AG10803 (cell line): ENCODE measurements at regions not wholly inside any gene's neighbourhood (a gene's known extent, or its start where the extent isn't known, plus 50 kb on each side); places are given as distances from the start of the nearest gene placed in this dataset.

ENCODE experiments used
- DNase-seq: peaks from one replicate; pipeline ENCODE4 v3.0.0; 2010; ENCODE audit warnings: low read depth
- H3K4me3 ChIP-seq: 2 replicates; pipeline ENCODE4 v1.5.1; 2011; ENCODE audit warnings: mild to moderate bottlenecking, low read length, control low read depth
- TF ChIP-seq, protein P1 (sequence below): conservative IDR thresholded peaks from 2 replicates; pipeline ENCODE4 v1.5.1; 2011; ENCODE audit warnings: mild to moderate bottlenecking, low read length, control low read depth, inconsistent platforms

DNA sequence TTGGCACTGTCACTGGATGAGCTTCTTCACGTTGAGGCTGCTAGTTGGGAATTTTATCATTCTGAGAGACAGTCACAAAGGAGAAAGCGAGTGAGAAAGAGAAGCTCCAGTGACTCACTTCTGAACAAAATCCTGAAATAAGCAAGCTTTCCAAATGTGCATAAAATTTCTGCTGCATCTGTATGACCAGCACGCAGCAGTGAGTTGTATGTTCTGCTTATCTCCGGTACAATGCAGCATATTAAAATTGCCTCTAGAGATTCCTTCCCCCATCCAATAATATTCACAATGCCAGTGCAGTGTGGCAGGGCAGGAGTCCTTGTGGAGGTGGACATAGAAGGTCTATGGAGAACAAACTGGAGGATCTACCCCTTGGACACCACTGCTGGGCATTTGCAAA is 290.5 kb downstream of the ADGB start:
- H3K4me3 ChIP-seq, result no peak overlapping the region
- DNase-seq, result no peak
- TF ChIP-seq, protein P1, sequence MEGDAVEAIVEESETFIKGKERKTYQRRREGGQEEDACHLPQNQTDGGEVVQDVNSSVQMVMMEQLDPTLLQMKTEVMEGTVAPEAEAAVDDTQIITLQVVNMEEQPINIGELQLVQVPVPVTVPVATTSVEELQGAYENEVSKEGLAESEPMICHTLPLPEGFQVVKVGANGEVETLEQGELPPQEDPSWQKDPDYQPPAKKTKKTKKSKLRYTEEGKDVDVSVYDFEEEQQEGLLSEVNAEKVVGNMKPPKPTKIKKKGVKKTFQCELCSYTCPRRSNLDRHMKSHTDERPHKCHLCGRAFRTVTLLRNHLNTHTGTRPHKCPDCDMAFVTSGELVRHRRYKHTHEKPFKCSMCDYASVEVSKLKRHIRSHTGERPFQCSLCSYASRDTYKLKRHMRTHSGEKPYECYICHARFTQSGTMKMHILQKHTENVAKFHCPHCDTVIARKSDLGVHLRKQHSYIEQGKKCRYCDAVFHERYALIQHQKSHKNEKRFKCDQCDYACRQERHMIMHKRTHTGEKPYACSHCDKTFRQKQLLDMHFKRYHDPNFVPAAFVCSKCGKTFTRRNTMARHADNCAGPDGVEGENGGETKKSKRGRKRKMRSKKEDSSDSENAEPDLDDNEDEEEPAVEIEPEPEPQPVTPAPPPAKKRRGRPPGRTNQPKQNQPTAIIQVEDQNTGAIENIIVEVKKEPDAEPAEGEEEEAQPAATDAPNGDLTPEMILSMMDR, result no peak

DNA sequence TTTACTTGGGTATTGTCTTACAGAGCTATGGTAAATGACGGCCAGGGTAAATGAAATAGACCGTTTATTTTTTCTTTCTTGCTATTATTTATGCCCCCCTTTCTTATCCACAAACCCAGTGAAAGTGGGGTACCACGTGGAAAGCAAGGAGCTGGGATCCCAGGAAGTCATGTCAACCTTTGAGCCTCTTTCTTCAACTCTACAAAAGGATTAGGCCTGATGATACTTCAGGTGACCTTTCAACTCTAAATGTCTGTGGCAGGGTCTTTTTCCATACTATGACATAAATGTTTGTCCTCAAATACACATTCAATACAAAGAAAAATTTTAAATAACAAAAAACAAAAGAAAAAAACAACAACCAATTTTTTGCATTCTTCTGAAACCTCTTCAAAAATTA is 291.4 kb downstream of the ADGB start:
- DNase-seq, result no peak
- H3K4me3 ChIP-seq, result no peak overlapping the region
- TF ChIP-seq, protein P1, result no peak

DNA sequence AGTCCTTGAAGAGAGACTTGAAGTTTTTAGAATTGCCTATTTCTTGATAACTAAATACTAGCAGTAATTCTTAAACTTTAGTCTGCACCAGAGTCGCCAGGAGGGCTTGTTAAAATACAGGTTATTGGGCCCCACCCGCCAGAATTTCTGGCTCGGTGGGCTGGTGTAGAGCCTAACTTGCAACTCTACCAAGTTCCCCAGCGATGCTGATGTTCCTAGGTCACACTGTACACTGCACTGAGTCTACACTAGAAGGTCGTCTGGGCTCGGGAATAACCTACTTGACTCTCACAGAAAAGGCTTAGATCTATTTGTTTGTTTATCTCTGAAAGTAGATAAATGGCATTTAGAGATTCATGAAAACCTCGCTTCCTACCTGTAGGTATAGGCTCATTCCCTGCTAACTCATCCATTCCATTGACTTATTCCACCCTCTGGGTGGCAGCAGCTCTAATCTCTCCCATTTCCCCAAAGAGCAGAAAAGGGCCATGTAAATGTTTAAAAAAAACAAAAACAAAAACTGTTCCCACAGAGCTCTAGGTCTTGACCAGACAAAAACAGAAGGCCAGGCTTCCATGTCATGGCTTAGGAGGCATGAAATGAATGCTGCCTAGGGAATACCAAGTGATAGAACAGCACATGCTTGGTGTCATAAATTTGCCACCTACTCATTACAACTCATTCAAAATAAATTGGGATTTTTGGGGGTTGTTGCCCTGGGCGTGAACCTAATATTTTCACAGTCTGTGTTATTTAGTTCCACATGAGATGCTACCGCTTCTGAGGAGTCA is 292.1 kb downstream of the ADGB start:
- TF ChIP-seq, protein P1, result peak; percentile 30
- DNase-seq, result peak; percentile 64
- H3K4me3 ChIP-seq, result no peak overlapping the region

DNA sequence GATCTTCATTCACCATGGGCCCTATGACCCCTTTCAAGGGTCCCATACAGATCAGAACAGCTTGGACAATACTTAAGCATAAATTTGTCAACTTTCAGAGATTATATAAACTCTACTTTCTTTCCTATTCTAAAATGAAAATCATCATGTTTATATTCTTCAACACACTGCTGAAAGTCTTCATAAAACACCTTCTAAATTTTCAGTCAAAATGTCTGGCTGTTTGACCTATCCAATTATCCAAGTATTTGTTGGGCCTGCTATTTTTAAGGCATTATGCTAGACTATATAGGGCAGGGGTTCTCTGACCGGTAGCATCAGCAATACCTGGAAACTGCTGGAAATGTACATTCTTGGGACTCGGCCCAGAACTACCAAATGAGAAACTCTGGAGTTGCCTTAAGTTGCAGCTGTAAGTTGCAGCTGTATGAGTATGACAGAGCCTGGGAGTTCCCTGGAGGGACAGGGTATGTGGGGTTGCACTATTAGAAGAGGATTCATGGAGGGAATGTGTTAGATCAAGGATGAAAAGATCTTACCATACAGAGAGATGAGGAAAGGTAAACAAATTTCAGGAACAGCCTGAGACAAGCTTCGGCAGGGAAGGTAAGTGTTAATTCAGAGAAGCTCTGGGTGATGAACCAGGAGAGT is 293.0 kb downstream of the ADGB start:
- peak; percentile 33 for DNase-seq
- TF ChIP-seq, protein P1, result no peak
- H3K4me3 ChIP-seq, result no peak overlapping the region

DNA sequence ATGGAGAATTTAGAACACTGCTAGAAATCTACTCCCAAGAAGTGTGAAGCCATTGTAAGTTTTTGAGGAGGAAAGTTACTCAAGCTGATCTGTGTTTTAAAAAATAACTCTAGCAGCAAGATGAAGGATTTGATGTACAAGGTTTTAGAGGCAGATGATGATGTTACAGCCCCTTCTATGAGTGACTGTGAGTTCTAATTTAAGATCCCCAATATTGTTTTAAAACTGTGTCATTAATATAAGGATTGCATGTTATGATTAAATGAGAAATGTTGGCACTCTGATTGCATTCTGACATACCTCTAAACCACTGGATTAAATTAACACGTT is 293.5 kb downstream of the ADGB start:
- DNase-seq, result no peak
- TF ChIP-seq, protein P1, result no peak
- H3K4me3 ChIP-seq, result no peak overlapping the region

DNA sequence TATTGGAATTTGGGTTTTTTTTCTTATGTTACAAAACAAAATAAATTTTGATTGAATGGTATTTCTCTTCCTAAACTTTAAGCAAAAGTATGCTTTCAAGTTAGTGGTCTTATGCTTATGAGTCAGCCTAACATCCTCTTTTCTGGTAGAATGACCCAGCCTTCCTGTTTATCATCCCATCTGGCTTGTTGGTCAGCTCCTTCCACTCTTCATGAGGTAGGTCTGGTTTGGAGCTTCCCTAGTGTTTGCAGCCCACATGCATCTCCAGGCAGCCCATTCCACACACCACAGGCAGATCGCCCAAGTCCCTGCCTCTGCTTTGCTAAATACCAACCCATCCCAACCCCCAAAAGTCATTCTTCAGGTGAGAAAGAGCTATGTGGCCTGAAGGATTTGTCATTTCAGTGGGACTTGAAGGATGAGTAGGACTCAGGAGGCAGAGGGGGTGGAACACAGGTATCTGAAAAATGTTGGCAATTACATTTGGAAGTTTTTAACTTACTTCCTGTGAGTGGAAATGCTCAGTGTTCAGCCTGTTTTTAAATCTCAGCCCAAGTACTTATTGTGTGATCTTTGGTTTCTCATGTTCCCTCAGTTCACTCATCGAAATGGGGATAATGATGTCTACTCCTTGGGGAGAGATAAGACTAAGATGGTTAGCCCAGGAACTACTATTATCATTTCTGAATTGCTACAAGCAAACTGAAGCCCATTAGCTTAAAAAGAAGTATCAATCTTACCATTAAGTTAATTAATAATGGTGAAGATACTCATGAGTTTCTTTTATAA is 294.0 kb downstream of the ADGB start:
- TF ChIP-seq, protein P1, result no peak
- no peak overlapping the region for H3K4me3 ChIP-seq
- peak; percentile 96 for DNase-seq
